A549 (cell line): ENCODE measurements at regions not wholly inside any gene's neighbourhood (a gene's known extent, or its start where the extent isn't known, plus 50 kb on each side); places are given as distances from the start of the nearest gene placed in this dataset.
A peak's percentile ranks its signal among the peaks of the same experiment; 100 is the strongest.

Experiments
- ATAC-seq, 2 experiments: fragments of 200-7000 bp in 1 of 2; fragments of >200 bp in 1 of 2; cut with Nextera tagmentation in 1 of 2; cut with Tn5 transposase in 1 of 2; 3 replicates each; pipeline versions ENCODE4 v1.8.0 to v1.9.1; 2018 to 2020; ENCODE audit warnings: mild to moderate bottlenecking in 1 of 2, moderate library complexity in 1 of 2
- CTCF ChIA-PET: fragments of 300-600 bp; sonication (Branson Sonifier 250); formaldehyde crosslinking; extraction: SDS; loops from one replicate; lab custom pipeline; 2021; ENCODE audit warnings: antibody characterized with exemption, inconsistent platforms; lab: Yijun Ruan, JAX
- POLR2A ChIA-PET: fragments of 350-600 bp; formaldehyde crosslinking; extraction: SDS; loops from one replicate; lab custom pipeline; 2021; ENCODE audit warnings: antibody characterized with exemption, inconsistent platforms; lab: Yijun Ruan, JAX
- DNase-seq, 2 experiments: peaks; one replicate each; pipeline versions ENCODE4 v3.0.0 to v3.0.0-alpha.2; 2011 to 2016; ENCODE audit warnings: low read depth in 1 of 2, low spot score in 1 of 2
- FAIRE-seq: peaks from 2 replicates; lab custom pipeline; 2011; peaks lifted over from hg19 to GRCh38; lab: Jason Lieb, UNC
- H3K27ac ChIP-seq, 2 experiments: fragments of >200 bp; sonication (Bioruptor Twin); formaldehyde crosslinking; 3 replicates each; pipeline ENCODE4 v1.5.1; 2016 to 2017
- H3K4me1 ChIP-seq: fragments of >200 bp; sonication (Bioruptor Twin); formaldehyde crosslinking; 3 replicates; pipeline ENCODE4 v1.6.1; 2016
- H3K4me2 ChIP-seq: fragments of >200 bp; sonication (Bioruptor Twin); formaldehyde crosslinking; 3 replicates; pipeline ENCODE4 v1.6.1; 2016
- H3K4me3 ChIP-seq: fragments of >200 bp; sonication (Bioruptor Twin); formaldehyde crosslinking; 3 replicates; pipeline ENCODE4 v1.5.1; 2016
- H3K9me3 ChIP-seq: fragments of >200 bp; sonication (Bioruptor Twin); formaldehyde crosslinking; 3 replicates; pipeline ENCODE4 v1.6.1; 2016
- CTCF ChIP-seq: fragments of >200 bp; sonication (Bioruptor Twin); formaldehyde crosslinking; IDR thresholded peaks from 3 replicates; pipeline ENCODE4 v1.5.1; 2016
- EHF ChIP-seq: fragments of 250-450 bp; sonication (Bioruptor Pico); IDR thresholded peaks from 2 replicates; pipeline ENCODE4 v1.5.0; 2020; ENCODE audit warnings: mild to moderate bottlenecking
- EHMT2 ChIP-seq: fragments of 200-600 bp; sonication (generic); IDR thresholded peaks from 2 replicates; pipeline ENCODE4 v1.6.1; 2016; ENCODE audit warnings: antibody characterized with exemption, low read depth, mild to moderate bottlenecking, moderate library complexity
- EP300 ChIP-seq, 2 experiments: fragments of >200 bp; sonication (Bioruptor Twin); formaldehyde crosslinking; IDR thresholded peaks; 2 replicates in 1 of 2; 3 replicates in 1 of 2; pipeline ENCODE4 v1.6.1; 2016 to 2017
- FOSB ChIP-seq: fragments of 250-450 bp; sonication (Bioruptor Pico); IDR thresholded peaks from 2 replicates; pipeline ENCODE4 v1.5.0; 2020; ENCODE audit warnings: mild to moderate bottlenecking, moderate library complexity
- FOSL2 ChIP-seq, 2 experiments: fragments of 450-650 bp in 1 of 2; fragments of >200 bp in 1 of 2; sonication (Bioruptor Twin) in 1 of 2; formaldehyde crosslinking; IDR thresholded peaks; 2 replicates each; pipeline versions ENCODE4 v1.5.0 to v1.6.1; 2016 to 2020; ENCODE audit warnings: mild to moderate bottlenecking in 1 of 2, moderate library complexity in 1 of 2
- HDAC2 ChIP-seq: fragments of 200-600 bp; sonication (generic); IDR thresholded peaks from 2 replicates; pipeline ENCODE4 v1.6.1; 2016
- HEYL ChIP-seq: fragments of 250-450 bp; sonication (Bioruptor Pico); IDR thresholded peaks from 2 replicates; pipeline ENCODE4 v1.8.0; 2021; ENCODE audit warnings: mild to moderate bottlenecking, moderate library complexity
- HOXB13 ChIP-seq: fragments of 250-450 bp; sonication (Bioruptor Pico); IDR thresholded peaks from 2 replicates; pipeline ENCODE4 v1.5.0; 2020; ENCODE audit warnings: low read depth, mild to moderate bottlenecking, moderate library complexity
- KDM1A ChIP-seq: fragments of 200-600 bp; sonication (generic); IDR thresholded peaks from 2 replicates; pipeline ENCODE4 v1.6.1; 2016; ENCODE audit warnings: low read depth, mild to moderate bottlenecking
- MAFK ChIP-seq: fragments of 450-650 bp; IDR thresholded peaks from 2 replicates; pipeline ENCODE4 v1.6.1; 2014; ENCODE audit not compliant: partially characterized antibody
- NFE2L2 ChIP-seq: fragments of 150-350 bp; conservative IDR thresholded peaks from 2 replicates; pipeline ENCODE4 v1.6.1; 2014; ENCODE audit warnings: low read length
- NPAS2 ChIP-seq: fragments of 250-450 bp; sonication (Bioruptor Pico); IDR thresholded peaks from 2 replicates; pipeline ENCODE4 v1.8.0; 2022; ENCODE audit warnings: mild to moderate bottlenecking, moderate library complexity, borderline replicate concordance
- NR3C1 ChIP-seq: fragments of >200 bp; sonication (Bioruptor Twin); formaldehyde crosslinking; IDR thresholded peaks from 3 replicates; pipeline ENCODE4 v1.6.1; 2017
- PHF8 ChIP-seq: fragments of 200-600 bp; sonication (generic); IDR thresholded peaks from 2 replicates; pipeline ENCODE4 v1.6.1; 2016; ENCODE audit warnings: low read depth, mild to moderate bottlenecking, antibody characterized with exemption, moderate library complexity, borderline replicate concordance
- RAD21 ChIP-seq, 2 experiments: fragments of >200 bp in 1 of 2; sonication (Bioruptor Twin) in 1 of 2; formaldehyde crosslinking in 1 of 2; IDR thresholded peaks in 1 of 2; conservative IDR thresholded peaks in 1 of 2; 2 replicates in 1 of 2; 3 replicates in 1 of 2; pipeline ENCODE4 v1.6.1; 2012 to 2018; ENCODE audit warnings: inconsistent platforms in 1 of 2
- RCOR1 ChIP-seq: fragments of 150-350 bp; IDR thresholded peaks from 2 replicates; pipeline ENCODE4 v1.6.1; 2014; ENCODE audit warnings: antibody characterized with exemption, low read length, low read depth
- SMC3 ChIP-seq: fragments of >200 bp; sonication (Bioruptor Twin); formaldehyde crosslinking; IDR thresholded peaks from 3 replicates; pipeline ENCODE4 v1.6.1; 2018; ENCODE audit warnings: inconsistent platforms
- ZNF302 ChIP-seq: fragments of 250-450 bp; sonication (Bioruptor Pico); IDR thresholded peaks from 2 replicates; pipeline ENCODE4 v1.9.0; 2021; ENCODE audit warnings: inconsistent platforms, mild to moderate bottlenecking, moderate library complexity
- ZSCAN20 ChIP-seq: fragments of 250-450 bp; sonication (Bioruptor Pico); IDR thresholded peaks from 2 replicates; pipeline ENCODE4 v1.8.0; 2022; ENCODE audit warnings: mild to moderate bottlenecking, moderate library complexity
- WGBS: methylation state at CpG from one replicate; pipeline ENCODE4 v1.1.6; 2017; ENCODE audit errors: missing lambda C conversion rate; 5-methylcytosine and 5-hydroxymethylcytosine counted together
- TF ChIP-seq, protein P1 (sequence below): fragments of 250-450 bp; sonication (Bioruptor Pico); IDR thresholded peaks from 2 replicates; pipeline ENCODE4 v1.5.0; 2020; ENCODE audit warnings: low read depth, mild to moderate bottlenecking, moderate library complexity

- WGBS = 65% methylated on average over 1 of the region's 1 CpG
- no peak for FAIRE-seq
- CTCF ChIA-PET = no interaction called here
- POLR2A ChIA-PET = no interaction called here
- ATAC-seq = no peak
- TF ChIP-seq, protein P1, sequence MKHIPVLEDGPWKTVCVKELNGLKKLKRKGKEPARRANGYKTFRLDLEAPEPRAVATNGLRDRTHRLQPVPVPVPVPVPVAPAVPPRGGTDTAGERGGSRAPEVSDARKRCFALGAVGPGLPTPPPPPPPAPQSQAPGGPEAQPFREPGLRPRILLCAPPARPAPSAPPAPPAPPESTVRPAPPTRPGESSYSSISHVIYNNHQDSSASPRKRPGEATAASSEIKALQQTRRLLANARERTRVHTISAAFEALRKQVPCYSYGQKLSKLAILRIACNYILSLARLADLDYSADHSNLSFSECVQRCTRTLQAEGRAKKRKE (CRISPR knock-in tag) = no peak
- TF ChIP-seq FOSL2 (IDR thresholded peaks at IDR 0.05) = no peak
- TF ChIP-seq FOSL2 (CRISPR knock-in tag; IDR thresholded peaks at IDR 0.05) = peak; percentile 60
- TF ChIP-seq, all 56 proteins: peak for 1
- Histone ChIP-seq H3K4me2 (no peak overlapping the region), H3K27ac (no peak overlapping the region), H3K4me1 (0 out of 3 replicates have a peak, but pooled peaks cover 4% of the 10 kb centered on the region), H3K9me3 (no peaks in the 10 kb centered on the region), H3K4me3 (no peak overlapping the region)
- no peak for DNase-seq
Measured at GRCh38 chr5:18761801-18762200, 1127.5 kb downstream of the TAF11L14 start.

- H3K4me2 ChIP-seq = no peak overlapping the region
- H3K27ac ChIP-seq = no peak overlapping the region
- no peak for ATAC-seq
- no peak for TF ChIP-seq ZSCAN20
- no peak overlapping the region for H3K4me3 ChIP-seq
- H3K9me3 ChIP-seq = no peaks in the 10 kb centered on the region
- H3K4me1 ChIP-seq = 0 out of 3 replicates have a peak, but pooled peaks cover 4% of the 10 kb centered on the region
- no peak for FAIRE-seq
- POLR2A ChIA-PET = no interaction called here
- no peak for DNase-seq
- CTCF ChIA-PET = no interaction called here
Measured at GRCh38 chr5:18764161-18764560, 1129.9 kb downstream of the TAF11L14 start.

- ATAC-seq = no peak
- TF ChIP-seq MAFK (peak; percentile 66), NFE2L2 (no peak)
- FAIRE-seq = no peak
- CTCF ChIA-PET = no interaction called here
- no peak for DNase-seq
- H3K4me1 ChIP-seq = 0 out of 3 replicates have a peak, but pooled peaks cover 4% of the 10 kb centered on the region
- no peaks in the 10 kb centered on the region for H3K9me3 ChIP-seq
- POLR2A ChIA-PET = no interaction called here
- no peak overlapping the region for H3K27ac ChIP-seq
- WGBS = 80% methylated on average over 2 of the region's 2 CpGs
- H3K4me2 ChIP-seq = no peak overlapping the region
- H3K4me3 ChIP-seq = no peak overlapping the region
Measured at GRCh38 chr5:18765304-18765703, 1131.0 kb downstream of the TAF11L14 start.

DNA sequence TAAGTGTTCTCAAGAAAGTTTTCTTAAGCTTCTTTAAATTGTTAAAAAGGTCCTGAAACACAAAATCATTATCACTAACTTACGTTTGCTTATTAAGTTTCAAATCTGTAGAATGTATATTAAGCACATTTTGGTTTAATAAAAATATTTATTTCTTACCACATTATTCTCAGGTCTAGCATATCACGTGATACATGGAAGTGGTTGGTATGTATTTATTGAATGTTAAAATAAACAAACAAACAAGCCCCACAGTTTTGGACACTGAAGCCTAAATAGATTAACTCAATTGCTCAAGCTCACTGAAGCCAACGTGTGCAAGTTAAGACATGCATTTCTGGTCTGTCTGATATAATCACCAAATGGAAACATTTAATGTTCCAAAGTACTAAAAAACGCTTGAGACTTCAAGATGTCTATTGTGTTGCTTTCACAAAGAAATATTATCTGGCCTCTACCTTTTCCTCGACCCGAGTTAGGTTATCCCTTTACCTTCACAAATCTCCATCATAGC, 1136.9 kb downstream of the TAF11L14 start:
- no peak for FAIRE-seq
- TF ChIP-seq EP300 (IDR thresholded peaks at IDR 0.05) = no peak
- no peak for TF ChIP-seq PHF8
- no peak for TF ChIP-seq FOSB (CRISPR knock-in tag)
- TF ChIP-seq HOXB13 = no peak
- TF ChIP-seq EHMT2 = no peak
- TF ChIP-seq ZNF302 (CRISPR knock-in tag) = no peak
- no peak for TF ChIP-seq MAFK
- no peak for TF ChIP-seq KDM1A
- TF ChIP-seq HEYL (CRISPR knock-in tag) = no peak
- TF ChIP-seq, all 56 proteins: peak for 0
- ATAC-seq = no peak

GRCh38 chr5:18772475-18772874, 1138.2 kb downstream of the TAF11L14 start:
- DNase-seq (peak; percentile 3 to 37), ATAC-seq (peak; percentile 67 to 71; a peak in 5 of 6 replicates), FAIRE-seq (no peak)
- peak; percentile 49; the same call in 2 of the 3 replicates for TF ChIP-seq SMC3
- TF ChIP-seq HDAC2 = no peak
- peak; percentile 35; the same call in 2 of the 3 replicates for TF ChIP-seq CTCF
- no peak for TF ChIP-seq NR3C1
- no peak for TF ChIP-seq RCOR1
- TF ChIP-seq EHF (CRISPR knock-in tag) = no peak
- peak; percentile 35 to 55 for TF ChIP-seq RAD21 (conservative IDR thresholded peaks at IDR 0.05 in 1 of 2, IDR thresholded peaks at IDR 0.05 in 1 of 2)
- no peak for TF ChIP-seq FOSL2 (IDR thresholded peaks at IDR 0.05)
- TF ChIP-seq FOSL2 (CRISPR knock-in tag; IDR thresholded peaks at IDR 0.05) = peak; percentile 44; the same call in 1 of the 2 replicates
- TF ChIP-seq NPAS2 (CRISPR knock-in tag) = no peak
- ChIA-PET CTCF (no interaction called here), POLR2A (no interaction called here)
- Histone ChIP-seq H3K4me2 (peak overlapping the region; percentile 55), H3K4me1 (no peaks in the 10 kb centered on the region), H3K27ac (no peak overlapping the region), H3K4me3 (no peak overlapping the region; the same call in 2 of the 3 replicates), H3K9me3 (no peaks in the 10 kb centered on the region)
- WGBS = 8% methylated on average over 4 of the region's 4 CpGs

More for the DNA sequence above, 1136.9 kb downstream of the TAF11L14 start:
- WGBS = 15% methylated on average over 6 of the region's 6 CpGs
- Histone ChIP-seq H3K4me1 (no peaks in the 10 kb centered on the region), H3K4me3 (no peak overlapping the region), H3K9me3 (no peaks in the 10 kb centered on the region), H3K4me2 (no peak overlapping the region), H3K27ac (no peak overlapping the region)
- ChIA-PET POLR2A (no interaction called here), CTCF (no interaction called here)
- DNase-seq = no peak
